HepG2 (cell line): ENCODE measurements at regions not wholly inside any gene's neighbourhood (a gene's known extent, or its start where the extent isn't known, plus 50 kb on each side); places are given as distances from the start of the nearest gene placed in this dataset.

Experiments used
- ARID3A ChIP-seq: IDR thresholded peaks from 2 replicates; pipeline ENCODE4 v1.6.1; 2012; ENCODE audit warnings: low read depth, low read length, improper control_type of control experiment
- BRD4 ChIP-seq: sonication (generic); formaldehyde crosslinking; IDR thresholded peaks from 2 replicates; pipeline ENCODE4 v1.4.0; 2020; ENCODE audit warnings: missing genetic modification reagents
- ELF4 ChIP-seq: sonication (generic); formaldehyde crosslinking; IDR thresholded peaks from 2 replicates; pipeline ENCODE4 v1.5.0; 2020; ENCODE audit warnings: missing genetic modification reagents, mild to moderate bottlenecking, moderate library complexity, borderline replicate concordance
- ESRRA ChIP-seq: sonication (generic); formaldehyde crosslinking; IDR thresholded peaks from 2 replicates; pipeline ENCODE4 v1.5.1; 2020; ENCODE audit warnings: mild to moderate bottlenecking, low read depth, missing genetic modification reagents
- FUBP1 ChIP-seq: sonication (generic); formaldehyde crosslinking; IDR thresholded peaks from 2 replicates; pipeline ENCODE4 v1.5.1; 2020; ENCODE audit warnings: missing genetic modification reagents, mild to moderate bottlenecking, borderline replicate concordance
- KAT7 ChIP-seq: IDR thresholded peaks from 2 replicates; pipeline ENCODE4 v1.6.1; 2018; ENCODE audit warnings: borderline replicate concordance, missing compliant biosample characterization
- MTA3 ChIP-seq: sonication (generic); formaldehyde crosslinking; IDR thresholded peaks from 2 replicates; pipeline ENCODE4 v1.4.0; 2020; ENCODE audit warnings: missing genetic modification reagents
- MTF2 ChIP-seq: sonication (generic); formaldehyde crosslinking; IDR thresholded peaks from 2 replicates; pipeline ENCODE4 v1.5.0; 2020; ENCODE audit warnings: missing genetic modification reagents, borderline replicate concordance
- MXD1 ChIP-seq: sonication (generic); formaldehyde crosslinking; IDR thresholded peaks from 2 replicates; pipeline ENCODE4 v1.4.0; 2020; ENCODE audit warnings: mild to moderate bottlenecking, missing genetic modification reagents
- RERE ChIP-seq: IDR thresholded peaks from 2 replicates; pipeline ENCODE4 v1.6.1; 2016; ENCODE audit warnings: low read depth, missing genetic modification reagents, missing compliant biosample characterization
- SCMH1 ChIP-seq: sonication (generic); formaldehyde crosslinking; IDR thresholded peaks from 2 replicates; pipeline ENCODE4 v1.9.0; 2021; ENCODE audit warnings: missing genetic modification reagents, mild to moderate bottlenecking, borderline replicate concordance
- STAT5B ChIP-seq: sonication (generic); formaldehyde crosslinking; IDR thresholded peaks from 2 replicates; pipeline ENCODE4 v1.4.0; 2020; ENCODE audit warnings: missing genetic modification reagents
- TFAP4 ChIP-seq: sonication (generic); IDR thresholded peaks from 2 replicates; pipeline ENCODE4 v1.6.1; 2016; ENCODE audit warnings: low read depth, borderline replicate concordance
- ZFP36L1 ChIP-seq: sonication (generic); formaldehyde crosslinking; IDR thresholded peaks from 2 replicates; pipeline ENCODE4 v1.8.0; 2022; ENCODE audit warnings: mild to moderate bottlenecking, missing genetic modification reagents, moderate library complexity
- ZNF331 ChIP-seq: sonication (generic); formaldehyde crosslinking; IDR thresholded peaks from 2 replicates; pipeline ENCODE4 v1.4.0; 2020; ENCODE audit warnings: missing genetic modification reagents
- ZNF678 ChIP-seq: sonication (generic); formaldehyde crosslinking; IDR thresholded peaks from 2 replicates; pipeline ENCODE4 v1.4.0; 2020; ENCODE audit warnings: mild to moderate bottlenecking, missing genetic modification reagents
- ZNF720 ChIP-seq: sonication (generic); formaldehyde crosslinking; IDR thresholded peaks from 2 replicates; pipeline ENCODE4 v1.4.0; 2020; ENCODE audit warnings: missing genetic modification reagents
- ZNF740 ChIP-seq: sonication (generic); formaldehyde crosslinking; IDR thresholded peaks from 2 replicates; pipeline ENCODE4 v1.4.0; 2020; ENCODE audit warnings: missing genetic modification reagents
- ZNF883 ChIP-seq: sonication (generic); formaldehyde crosslinking; IDR thresholded peaks from 2 replicates; pipeline ENCODE4 v1.5.1; 2020; ENCODE audit warnings: mild to moderate bottlenecking, missing genetic modification reagents; ENCODE audit errors: not compliant biosample characterization
- ZSCAN20 ChIP-seq: sonication (generic); formaldehyde crosslinking; IDR thresholded peaks from 2 replicates; pipeline ENCODE4 v1.4.0; 2020; ENCODE audit warnings: missing genetic modification reagents, mild to moderate bottlenecking, borderline replicate concordance

GRCh38 chr13:21837841-21838551, 167.1 kb downstream of the FGF9 start (continued):
- TF ChIP-seq RERE (no peak), ZNF331 (CRISPR knock-in tag) (no peak), STAT5B (CRISPR knock-in tag) (no peak), SCMH1 (no peak), ELF4 (CRISPR knock-in tag) (no peak), FUBP1 (CRISPR knock-in tag) (no peak), MXD1 (CRISPR knock-in tag) (no peak), ESRRA (CRISPR knock-in tag) (no peak), KAT7 (CRISPR knock-in tag) (no peak), ZNF720 (CRISPR knock-in tag) (no peak), ZSCAN20 (CRISPR knock-in tag) (no peak), BRD4 (CRISPR knock-in tag) (no peak), ZFP36L1 (no peak), ZNF678 (CRISPR knock-in tag) (no peak), ZNF740 (CRISPR knock-in tag) (no peak), MTF2 (CRISPR knock-in tag) (no peak), TFAP4 (no peak), ARID3A (peak; percentile 96), ZNF883 (CRISPR knock-in tag) (no peak), MTA3 (CRISPR knock-in tag) (no peak)
